ENCODE measurements at regions not wholly inside any gene's neighbourhood (a gene's known extent, or its start where the extent isn't known, plus 50 kb on each side); places are given as distances from the start of the nearest gene placed in this dataset.

DNA sequence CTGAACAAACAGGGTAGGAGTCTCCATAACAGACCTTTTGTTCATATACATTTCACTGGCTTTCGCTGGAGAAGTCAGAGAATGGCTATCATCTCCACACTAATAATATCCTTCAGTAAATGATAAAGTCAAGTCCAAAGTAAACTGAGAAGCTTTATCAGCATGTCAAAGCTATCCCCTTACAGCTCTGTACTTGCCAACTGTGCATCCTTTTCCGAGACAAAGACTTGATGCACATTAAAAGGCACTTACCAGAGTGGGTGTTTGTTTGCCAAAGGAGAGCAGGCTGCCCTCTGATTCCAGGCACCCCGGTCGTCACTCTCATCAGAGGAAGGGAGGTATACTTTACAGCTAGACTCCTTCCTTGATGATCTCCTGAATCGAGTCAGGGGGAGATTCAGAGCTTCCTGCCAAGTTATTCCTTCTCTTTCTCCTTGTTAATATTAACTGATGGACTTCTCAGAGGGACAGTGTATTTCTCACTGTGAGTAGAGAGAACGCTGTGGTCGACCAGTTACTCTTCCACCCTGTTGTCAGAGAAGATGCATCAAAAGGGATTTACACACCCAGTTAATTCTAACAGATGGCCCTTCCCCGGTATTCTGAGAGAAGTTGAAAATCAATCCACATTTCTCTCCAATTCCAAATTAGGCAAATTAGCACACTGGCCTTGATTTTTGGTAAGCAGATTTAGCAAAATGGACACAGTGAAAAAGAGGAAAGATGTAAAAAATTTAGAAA lies 504.7 kb upstream of the NR2F2 start:
- Histone ChIP-seq H2BK12ac (ENCODE audit: low read depth, low read length) (no peak overlapping the region), H3K36me3 (ENCODE audit: control insufficient read depth in 2 of 4, insufficient read depth in 4 of 4, low read length in 3 of 4) (no peaks in the 10 kb centered on the region), H3K4ac (replicated peaks; ENCODE audit: insufficient read length, low read depth, low read length) (no peak overlapping the region), H3K9me3 (ENCODE audit: insufficient read depth in 2 of 2, low read depth in 1 of 2, low read length in 1 of 2) (no peaks in the 10 kb centered on the region; a peak in 1 of 4 replicates), H4K20me1 (replicated peaks in 1 of 2; ENCODE audit: control insufficient read depth in 1 of 2, insufficient read depth in 2 of 2, low read length in 2 of 2) (no peaks in the 10 kb centered on the region), H3K56ac (replicated peaks; ENCODE audit: insufficient read length, low read depth, low read length) (no peak overlapping the region), H3K4me1 (replicated peaks in 1 of 4; ENCODE audit: control insufficient read depth in 3 of 4, insufficient read depth in 4 of 4, low read length in 3 of 4) (0 out of 7 replicates have a peak, but pooled peaks cover 0 to 3% (median 0%) of the 10 kb centered on the region in 4 experiments), H2BK15ac (ENCODE audit: low read length) (no peak overlapping the region), H3K79me2 (ENCODE audit: control insufficient read depth in 1 of 2, insufficient read depth in 2 of 2, low read length in 2 of 2) (no peaks in the 10 kb centered on the region), H3K9ac (replicated peaks in 1 of 4; ENCODE audit: extremely low read depth in 1 of 4, low read depth in 3 of 4, low read length in 3 of 4) (no peak overlapping the region), H3K4me2 (ENCODE audit: insufficient read depth in 1 of 2, low read depth in 2 of 2, low read length in 2 of 2) (no peak overlapping the region), H3K14ac (ENCODE audit: insufficient read length) (no peak overlapping the region), H3K23ac (ENCODE audit: insufficient read length) (no peak overlapping the region), H3K79me1 (ENCODE audit: low read depth, low read length) (no peaks in the 10 kb centered on the region), H4K91ac (replicated peaks; ENCODE audit: insufficient read length, low read length) (no peak overlapping the region), H3K27ac (ENCODE audit: low read depth, low read length) (no peak overlapping the region), H2BK120ac (replicated peaks; ENCODE audit: low read depth, low read length) (no peak overlapping the region), H2AK5ac (ENCODE audit: low read depth, low read length) (no peak overlapping the region), H3K4me3 (ENCODE audit: extremely low read depth in 1 of 4, insufficient read depth in 2 of 4, low read depth in 3 of 4, low read length in 4 of 4) (no peak overlapping the region), H2AFZ (ENCODE audit: low read length) (no peak overlapping the region), H3K18ac (ENCODE audit: extremely low read depth, low read length) (no peak overlapping the region), H3K27me3 (replicated peaks in 1 of 4; ENCODE audit: control insufficient read depth in 3 of 4, extremely low read depth in 1 of 4, insufficient read depth in 3 of 4, low read length in 3 of 4) (no peaks in the 10 kb centered on the region), H2BK5ac (ENCODE audit: low read depth, low read length) (no peak overlapping the region), H4K5ac (ENCODE audit: insufficient read length, low read depth, low read length) (no peak overlapping the region), H3K23me2 (ENCODE audit: low read depth, low read length) (no peaks in the 10 kb centered on the region), H4K8ac (ENCODE audit: extremely low read depth, insufficient read depth, low read length) (no peak overlapping the region), H2BK20ac (ENCODE audit: low read length) (no peak overlapping the region)
- WGBS, 2 experiments (ENCODE audit: extremely low coverage in 1 of 2, insufficient coverage in 1 of 2, insufficient read length in 1 of 2, insufficient replicate concordance in 2 of 2, low coverage in 1 of 2, low lambda C conversion rate in 2 of 2, missing lambda C conversion rate in 1 of 2): 87% methylated on average over 8 of the region's 8 CpGs; no CpG with 5 or more reads in 1 of the 2 experiments
- ChIA-PET POLR2A (ENCODE audit: partially characterized antibody) (no interaction called here), CTCF (ENCODE audit: partially characterized antibody) (interaction anchor here (0.7 to 1.1 kb wide), 2 partner anchors 38 to 43 kb away, joined by 3 read pairs; no protein-coding TSS in a partner anchor)
- DNase-seq (ENCODE audit: low read depth in 1 of 2, low spot score in 2 of 2) (no peak), FAIRE-seq (no peak)
- TF ChIP-seq CTBP2 (IDR thresholded peaks at IDR 0.05; ENCODE audit: borderline replicate concordance, insufficient read depth, insufficient read length, low read length) (no peak), SRF (IDR thresholded peaks at IDR 0.05; ENCODE audit: low read depth, low read length) (no peak), CBX8 (IDR thresholded peaks at IDR 0.05; ENCODE audit: borderline replicate concordance, low read depth, low read length) (no peak), JUND (IDR thresholded peaks at IDR 0.05; ENCODE audit: low read length) (no peak), NRF1 (IDR thresholded peaks at IDR 0.05; ENCODE audit: low read depth, low read length) (no peak), SP4 (IDR thresholded peaks at IDR 0.05; ENCODE audit: low read length) (no peak), CEBPB (IDR thresholded peaks at IDR 0.05; ENCODE audit: low read depth, low read length) (no peak), HDAC2 (IDR thresholded peaks at IDR 0.05; ENCODE audit: borderline replicate concordance in 1 of 2, low read depth in 2 of 2, low read length in 2 of 2) (no peak), SP1 (IDR thresholded peaks at IDR 0.05; ENCODE audit: low read depth, low read length) (no peak), RBBP5 (IDR thresholded peaks at IDR 0.05; ENCODE audit: borderline replicate concordance, low read depth, low read length) (no peak), YY1 (IDR thresholded peaks at IDR 0.05; ENCODE audit: low read depth, low read length) (no peak), KDM1A (IDR thresholded peaks at IDR 0.05; ENCODE audit: borderline replicate concordance, low read length) (no peak), JUN (IDR thresholded peaks at IDR 0.05; ENCODE audit: low read depth, low read length) (no peak), BRCA1 (IDR thresholded peaks at IDR 0.05; ENCODE audit: low read depth, low read length) (no peak), SP2 (IDR thresholded peaks at IDR 0.05; ENCODE audit: low read length) (no peak)

All from H1 (cell line).